ENCODE measurements at regions not wholly inside any gene's neighbourhood (a gene's known extent, or its start where the extent isn't known, plus 50 kb on each side); places are given as distances from the start of the nearest gene placed in this dataset.

DNA sequence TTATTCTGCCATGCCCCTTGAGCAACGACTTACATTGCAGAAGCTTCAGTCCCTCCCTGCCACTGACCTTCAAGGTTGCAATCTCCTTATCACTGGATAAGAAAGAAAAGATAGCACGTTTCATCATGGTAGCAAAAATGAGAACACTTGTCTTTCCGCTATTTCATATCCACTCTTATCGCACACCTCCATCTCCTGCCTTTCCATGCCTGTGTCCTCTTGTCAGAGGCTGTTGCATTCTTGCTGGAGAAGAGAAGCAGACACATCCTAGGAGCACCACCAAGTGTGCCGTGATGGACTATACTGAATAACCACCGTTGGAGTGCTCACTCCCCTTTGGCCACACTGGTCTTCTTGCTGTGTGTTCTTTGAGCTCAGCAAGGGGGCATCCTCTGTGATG lies 230.6 kb upstream of the IRX3 start:
- TF ChIP-seq, protein P1, sequence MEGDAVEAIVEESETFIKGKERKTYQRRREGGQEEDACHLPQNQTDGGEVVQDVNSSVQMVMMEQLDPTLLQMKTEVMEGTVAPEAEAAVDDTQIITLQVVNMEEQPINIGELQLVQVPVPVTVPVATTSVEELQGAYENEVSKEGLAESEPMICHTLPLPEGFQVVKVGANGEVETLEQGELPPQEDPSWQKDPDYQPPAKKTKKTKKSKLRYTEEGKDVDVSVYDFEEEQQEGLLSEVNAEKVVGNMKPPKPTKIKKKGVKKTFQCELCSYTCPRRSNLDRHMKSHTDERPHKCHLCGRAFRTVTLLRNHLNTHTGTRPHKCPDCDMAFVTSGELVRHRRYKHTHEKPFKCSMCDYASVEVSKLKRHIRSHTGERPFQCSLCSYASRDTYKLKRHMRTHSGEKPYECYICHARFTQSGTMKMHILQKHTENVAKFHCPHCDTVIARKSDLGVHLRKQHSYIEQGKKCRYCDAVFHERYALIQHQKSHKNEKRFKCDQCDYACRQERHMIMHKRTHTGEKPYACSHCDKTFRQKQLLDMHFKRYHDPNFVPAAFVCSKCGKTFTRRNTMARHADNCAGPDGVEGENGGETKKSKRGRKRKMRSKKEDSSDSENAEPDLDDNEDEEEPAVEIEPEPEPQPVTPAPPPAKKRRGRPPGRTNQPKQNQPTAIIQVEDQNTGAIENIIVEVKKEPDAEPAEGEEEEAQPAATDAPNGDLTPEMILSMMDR (IDR thresholded peaks at IDR 0.05; ENCODE audit: unreplicated experiment in 3 of 3), result no peak
- Mint-ChIP-seq H3K9me3 (peaks cover 10% of the 10 kb centered on the region), H3K4me3 (no peak overlapping the region), H3K27ac (no peak overlapping the region), H3K4me1 (no peaks in the 10 kb centered on the region), H3K27me3 (ENCODE audit: low read depth) (peaks cover 72% of the 10 kb centered on the region), H3K36me3 (ENCODE audit: low read depth) (no peaks in the 10 kb centered on the region)

DNA sequence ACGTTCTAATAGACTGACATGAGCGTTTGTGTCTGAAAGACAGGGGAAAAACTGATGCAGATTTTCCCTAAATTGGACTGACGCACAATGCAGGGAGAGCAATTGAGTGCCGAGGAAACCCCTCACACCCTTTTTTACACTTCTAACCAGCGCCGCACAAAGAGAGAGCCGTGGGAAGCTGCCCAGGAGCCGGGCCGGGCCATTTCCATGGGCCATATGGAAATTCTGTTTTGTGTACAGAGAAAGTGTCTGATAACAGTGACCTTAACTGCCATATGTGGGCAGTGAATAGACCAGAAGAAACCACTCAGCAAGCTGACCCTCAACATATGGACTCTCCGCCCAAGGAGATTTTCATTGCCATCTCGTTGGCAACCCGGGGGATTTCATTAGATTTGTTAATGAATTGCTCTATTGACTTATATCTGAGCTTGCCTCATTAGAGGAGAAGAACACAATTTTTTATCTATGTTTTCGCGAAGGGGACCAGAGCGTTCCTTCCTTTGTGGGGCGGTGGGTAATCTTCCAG lies 225.9 kb upstream of the IRX3 start:
- Mint-ChIP-seq H3K36me3 (ENCODE audit: low read depth) (no peaks in the 10 kb centered on the region), H3K27me3 (ENCODE audit: low read depth) (peaks cover 90% of the 10 kb centered on the region), H3K9me3 (peaks cover under 1% of the 10 kb centered on the region), H3K27ac (no peak overlapping the region), H3K4me1 (peaks cover 27% of the 10 kb centered on the region), H3K4me3 (no peak overlapping the region)
- TF ChIP-seq, protein P1 (IDR thresholded peaks at IDR 0.05; ENCODE audit: unreplicated experiment in 3 of 3), result no peak

DNA sequence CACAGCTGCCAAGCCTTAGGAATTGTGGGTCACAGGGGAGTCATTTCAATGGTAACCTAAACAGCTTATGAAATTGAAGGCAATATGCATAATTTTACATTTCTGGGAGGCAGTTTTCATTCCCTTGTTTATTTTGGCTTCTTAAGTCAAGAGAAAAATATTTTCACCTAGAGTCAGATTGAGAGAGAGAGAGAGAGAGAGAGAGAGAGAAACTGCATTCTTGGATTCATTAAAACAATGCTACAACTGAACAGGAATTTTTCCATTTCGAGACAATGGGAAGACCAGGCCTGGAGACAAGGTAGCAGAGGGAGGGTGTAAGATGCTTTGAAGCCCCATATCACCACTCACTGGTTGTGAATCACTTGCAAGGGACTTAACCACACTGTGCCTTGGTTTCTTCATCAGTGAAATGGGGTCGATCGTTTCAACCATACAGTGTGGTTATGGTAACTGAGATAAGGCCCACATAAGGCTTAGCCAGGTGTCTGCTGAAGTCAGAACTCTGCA lies 224.7 kb upstream of the IRX3 start:
- no peak overlapping the region for H3K4me3 Mint-ChIP-seq
- H3K27ac Mint-ChIP-seq, result no peak overlapping the region
- H3K9me3 Mint-ChIP-seq, result no peaks in the 10 kb centered on the region
- no peaks in the 10 kb centered on the region for H3K36me3 Mint-ChIP-seq (ENCODE audit: low read depth)
- H3K27me3 Mint-ChIP-seq (ENCODE audit: low read depth), result peaks cover 91% of the 10 kb centered on the region
- TF ChIP-seq, protein P1 (IDR thresholded peaks at IDR 0.05; ENCODE audit: unreplicated experiment in 3 of 3), result no peak
- H3K4me1 Mint-ChIP-seq, result peaks cover 35% of the 10 kb centered on the region

DNA sequence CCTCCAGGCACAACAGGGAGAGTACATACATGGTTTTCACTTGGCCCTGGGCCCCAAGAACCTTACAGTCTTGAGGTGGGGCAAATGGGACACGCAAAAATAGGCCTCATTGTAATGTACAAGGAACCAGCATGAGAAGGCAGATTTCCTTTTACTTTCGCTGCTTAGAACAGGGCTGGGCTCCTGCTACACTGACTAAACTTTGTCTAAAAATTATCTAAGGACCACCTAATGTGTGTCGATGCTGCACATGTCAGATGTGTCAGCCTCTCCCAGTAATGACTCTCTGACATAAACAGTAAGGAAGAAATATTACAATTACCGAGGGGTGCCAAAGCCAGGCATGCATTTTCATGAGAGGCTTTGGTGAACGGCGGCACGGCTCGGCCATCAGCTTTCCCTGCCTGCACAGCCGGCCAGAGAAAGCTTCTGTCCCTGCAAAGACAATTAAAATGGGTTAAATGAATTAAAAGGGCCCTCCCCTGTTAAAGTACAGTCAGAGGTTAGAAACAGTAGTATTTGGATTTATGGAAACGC lies 224.2 kb upstream of the IRX3 start:
- H3K27ac Mint-ChIP-seq, result no peak overlapping the region
- H3K4me1 Mint-ChIP-seq, result peaks cover 38% of the 10 kb centered on the region
- H3K36me3 Mint-ChIP-seq (ENCODE audit: low read depth), result no peaks in the 10 kb centered on the region

DNA sequence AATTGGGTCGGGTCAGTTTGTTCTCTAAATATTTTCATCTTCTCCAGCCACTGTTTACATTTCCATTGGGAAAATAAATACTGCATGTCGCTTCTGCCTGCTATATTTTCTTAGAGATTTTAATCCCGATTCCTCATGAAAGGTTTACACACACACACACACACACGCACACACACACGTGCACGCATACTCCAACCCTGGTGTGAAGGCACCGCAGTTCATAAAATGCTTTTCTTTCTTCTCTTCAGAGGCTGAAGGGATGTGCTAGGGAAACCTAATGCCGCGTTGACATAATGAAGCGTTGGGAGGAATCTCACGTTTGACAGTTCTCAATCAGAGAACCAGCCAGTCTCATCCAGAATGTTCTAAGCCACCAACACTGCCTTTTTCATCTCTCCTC lies 222.9 kb upstream of the IRX3 start:
- TF ChIP-seq, protein P1 (IDR thresholded peaks at IDR 0.05; ENCODE audit: unreplicated experiment in 3 of 3), result no peak
- H3K27me3 Mint-ChIP-seq (ENCODE audit: low read depth), result peaks cover 92% of the 10 kb centered on the region
- H3K36me3 Mint-ChIP-seq (ENCODE audit: low read depth), result no peaks in the 10 kb centered on the region

More for the DNA sequence above, 224.2 kb upstream of the IRX3 start:
- no peaks in the 10 kb centered on the region for H3K9me3 Mint-ChIP-seq
- peaks cover 90% of the 10 kb centered on the region for H3K27me3 Mint-ChIP-seq (ENCODE audit: low read depth)
- TF ChIP-seq, protein P1 (IDR thresholded peaks at IDR 0.05; ENCODE audit: unreplicated experiment in 3 of 3), result no peak
- H3K4me3 Mint-ChIP-seq, result peak overlapping the region; percentile 4 to 22 (median 15)

DNA sequence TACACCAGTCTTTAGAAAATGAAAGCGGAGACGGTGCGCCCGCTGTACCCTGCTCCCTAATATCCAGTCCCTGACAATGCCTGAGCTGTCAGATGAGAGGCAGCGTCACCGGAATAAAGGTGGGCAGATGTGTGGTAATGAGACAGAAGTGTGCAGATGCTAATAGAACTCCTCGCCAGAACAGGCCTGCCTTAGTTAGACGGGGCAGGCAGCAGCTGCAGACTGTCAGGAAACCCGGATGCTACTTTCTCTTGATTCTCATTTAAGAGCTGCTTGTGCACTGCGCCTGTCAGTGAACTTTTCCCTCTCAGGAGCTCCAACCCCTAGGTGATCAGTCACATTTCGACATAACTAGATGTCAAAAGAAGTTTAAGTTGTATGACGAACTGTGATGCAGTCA lies 221.8 kb upstream of the IRX3 start:
- peaks cover 88% of the 10 kb centered on the region for H3K27me3 Mint-ChIP-seq (ENCODE audit: low read depth)
- TF ChIP-seq, protein P1 (IDR thresholded peaks at IDR 0.05; ENCODE audit: unreplicated experiment in 3 of 3), result no peak
- no peaks in the 10 kb centered on the region for H3K9me3 Mint-ChIP-seq
- H3K4me1 Mint-ChIP-seq, result peaks cover 52% of the 10 kb centered on the region
- no peaks in the 10 kb centered on the region for H3K36me3 Mint-ChIP-seq (ENCODE audit: low read depth)
- H3K4me3 Mint-ChIP-seq, result peak overlapping the region in 1 of 3 experiments; percentile 22
- no peak overlapping the region for H3K27ac Mint-ChIP-seq

More for the DNA sequence above, 222.9 kb upstream of the IRX3 start:
- no peaks in the 10 kb centered on the region for H3K9me3 Mint-ChIP-seq
- peak overlapping the region in 1 of 3 experiments; percentile 5 for H3K4me3 Mint-ChIP-seq
- H3K4me1 Mint-ChIP-seq, result peaks cover 44% of the 10 kb centered on the region
- H3K27ac Mint-ChIP-seq, result no peak overlapping the region
